ENCODE measurements at regions not wholly inside any gene's neighbourhood (a gene's known extent, or its start where the extent isn't known, plus 50 kb on each side); places are given as distances from the start of the nearest gene placed in this dataset.

- no peak overlapping the region for H3K27ac ChIP-seq
- TF ChIP-seq ZFX (IDR thresholded peaks at IDR 0.05; ENCODE audit: borderline replicate concordance), result no peak
Observed at GRCh38 chr14:89493406-89493805, 76.4 kb upstream of the FOXN3 start.

- TF ChIP-seq ZFX (IDR thresholded peaks at IDR 0.05; ENCODE audit: borderline replicate concordance) (no peak), CTCF (IDR thresholded peaks at IDR 0.05) (no peak)
- no peak overlapping the region for H3K27ac ChIP-seq
Observed at GRCh38 chr14:89491711-89492381, 74.8 kb upstream of the FOXN3 start.

GRCh38 chr14:89490466-89490865, 73.4 kb upstream of the FOXN3 start:
- no peak overlapping the region for H3K27ac ChIP-seq
- TF ChIP-seq CTCF (IDR thresholded peaks at IDR 0.05), result no peak
- TF ChIP-seq ZFX (IDR thresholded peaks at IDR 0.05; ENCODE audit: borderline replicate concordance), result no peak

- no peak overlapping the region for H3K27ac ChIP-seq
- TF ChIP-seq ZFX (IDR thresholded peaks at IDR 0.05; ENCODE audit: borderline replicate concordance) (no peak), CTCF (IDR thresholded peaks at IDR 0.05) (no peak)
Observed at GRCh38 chr14:89489761-89490437, 72.9 kb upstream of the FOXN3 start.

- H3K27ac ChIP-seq, result no peak overlapping the region
- no peak for TF ChIP-seq CTCF (IDR thresholded peaks at IDR 0.05)
- no peak for TF ChIP-seq ZFX (IDR thresholded peaks at IDR 0.05; ENCODE audit: borderline replicate concordance)
Observed at GRCh38 chr14:89486961-89487360, 69.9 kb upstream of the FOXN3 start.

GRCh38 chr14:89486505-89486904, 69.5 kb upstream of the FOXN3 start:
- H3K27ac ChIP-seq, result no peak overlapping the region
- TF ChIP-seq ZFX (IDR thresholded peaks at IDR 0.05; ENCODE audit: borderline replicate concordance) (no peak), CTCF (IDR thresholded peaks at IDR 0.05) (no peak)

GRCh38 chr14:89485264-89485663, 68.2 kb upstream of the FOXN3 start:
- no peak overlapping the region for H3K27ac ChIP-seq
- TF ChIP-seq CTCF (IDR thresholded peaks at IDR 0.05) (no peak), ZFX (IDR thresholded peaks at IDR 0.05; ENCODE audit: borderline replicate concordance) (no peak)
